T-helper 1 cell (primary cell): ENCODE measurements at regions not wholly inside any gene's neighbourhood (a gene's known extent, or its start where the extent isn't known, plus 50 kb on each side); places are given as distances from the start of the nearest gene placed in this dataset.

ENCODE experiments used
- DNase-seq, 5 donors: peaks; one replicate each; pipeline ENCODE4 v3.0.0-alpha.2; 2012 to 2020

- DNase-seq = no peak
These were observed 220.3 kb upstream of the RTL1 start for GRCh38 chr14:101123618-101124510.

DNA sequence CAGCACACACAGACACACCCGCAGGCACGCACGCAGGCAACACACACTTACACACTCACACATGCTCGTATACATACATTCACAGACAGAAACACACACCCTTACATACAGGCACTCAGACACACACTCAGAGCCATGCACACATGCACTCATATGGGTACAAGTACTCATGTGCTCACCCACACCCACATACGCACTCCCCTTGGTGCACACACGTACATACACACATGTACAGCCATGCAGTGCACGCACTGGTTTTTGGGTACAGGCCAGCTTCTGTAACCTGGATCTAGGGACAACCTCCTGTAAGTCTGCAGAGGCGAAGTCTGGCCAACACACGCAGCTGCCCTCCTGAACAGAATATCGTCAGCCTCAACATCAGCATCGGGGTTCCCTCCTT is 221.3 kb upstream of the RTL1 start:
- DNase-seq = no peak

GRCh38 chr14:101125313-101125712 is 221.8 kb upstream of the RTL1 start:
- no peak for DNase-seq

GRCh38 chr14:101125719-101126651 is 222.5 kb upstream of the RTL1 start:
- peak in 1 of 5 donors; percentile 6 for DNase-seq

DNA sequence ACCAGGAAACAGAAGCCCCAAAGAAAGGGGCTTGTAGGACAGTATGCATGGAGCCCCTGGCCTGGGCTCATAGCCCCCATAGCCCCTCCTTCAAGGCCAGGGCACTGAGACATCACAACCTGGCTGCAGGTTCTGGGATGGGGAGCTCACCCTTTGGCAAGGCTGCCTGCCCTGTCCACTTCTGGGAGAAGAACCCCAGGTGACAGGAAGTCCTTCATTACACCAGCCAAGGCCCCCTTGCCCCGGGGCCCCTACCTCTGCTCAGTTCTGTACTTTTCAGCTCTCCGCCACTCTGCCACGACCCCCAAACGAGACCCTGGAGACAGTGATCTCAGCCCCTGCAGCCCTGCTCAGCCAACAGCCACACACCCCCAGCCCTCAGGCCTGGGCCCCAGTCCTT is 223.2 kb upstream of the RTL1 start:
- no peak for DNase-seq

DNA sequence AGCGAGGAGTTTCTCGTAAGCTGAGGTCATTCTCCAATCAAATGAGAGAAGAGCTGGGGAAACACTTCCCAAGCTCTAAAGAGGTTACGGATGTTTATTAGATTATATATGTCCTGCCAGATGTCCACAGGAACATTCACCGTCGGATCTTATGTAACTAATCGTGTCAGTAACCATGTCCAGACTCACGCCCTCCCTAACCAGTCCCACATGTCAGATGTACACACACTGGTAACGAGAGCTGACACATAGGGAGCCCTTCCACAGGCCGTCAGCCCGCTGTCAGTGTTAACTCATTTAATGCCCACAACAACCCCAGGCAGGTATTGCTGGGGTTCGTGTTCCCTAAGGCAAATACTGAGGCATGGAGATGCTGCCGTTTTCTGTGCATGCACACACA is 223.7 kb upstream of the RTL1 start:
- no peak for DNase-seq

- DNase-seq = peak in 1 of 5 donors; percentile 12
These were observed 225.2 kb upstream of the RTL1 start for GRCh38 chr14:101128478-101129321.

DNA sequence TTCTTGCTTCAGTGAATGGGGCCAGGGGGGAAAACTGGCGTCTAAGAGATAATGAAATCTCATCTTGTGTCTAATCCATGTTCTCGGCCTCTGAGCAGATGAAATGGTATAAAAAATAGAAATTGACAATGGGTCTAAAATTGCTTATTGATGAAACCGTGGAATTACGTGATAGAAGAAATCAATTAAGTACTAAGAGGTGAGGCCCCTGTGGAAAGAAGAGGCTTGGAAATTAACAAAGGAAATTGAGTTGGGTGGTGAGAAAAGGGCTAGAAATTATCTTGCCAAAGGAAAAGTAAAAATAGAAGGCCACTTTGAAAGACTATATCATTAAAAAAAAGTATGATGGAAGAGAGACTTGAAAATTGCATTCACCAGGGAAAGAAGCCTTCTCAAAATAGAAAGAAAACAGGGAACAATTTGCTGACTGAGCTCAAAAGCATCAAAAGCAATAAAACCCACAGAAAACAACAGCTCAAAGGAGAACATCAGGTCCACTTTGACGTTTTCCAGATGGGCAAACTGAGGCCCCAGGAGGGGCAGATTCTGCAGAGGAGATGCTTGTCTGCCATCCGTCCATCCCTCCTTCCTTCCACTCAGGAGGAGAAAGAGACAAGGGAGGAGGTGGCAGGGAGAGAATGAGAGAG is 226.1 kb upstream of the RTL1 start:
- DNase-seq = no peak

DNA sequence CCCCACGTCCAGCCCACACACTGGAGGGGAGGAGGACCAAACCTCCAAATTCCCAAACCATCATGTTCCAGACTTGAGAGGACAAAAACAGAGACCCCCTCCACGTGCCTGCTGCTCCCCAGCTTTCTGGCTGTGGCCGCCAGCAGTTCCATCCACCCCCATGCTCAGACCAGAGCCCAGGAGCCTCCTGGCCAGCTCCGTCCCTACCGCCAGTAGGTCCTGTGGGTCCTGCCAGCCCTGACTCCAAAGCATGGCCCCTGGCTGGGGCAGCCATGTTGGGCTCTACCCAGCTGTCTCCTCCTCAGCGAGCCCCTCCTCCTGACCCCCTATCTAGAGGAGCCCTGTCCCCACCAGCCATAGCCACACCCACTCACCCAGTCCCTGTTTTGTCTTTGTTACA is 227.3 kb upstream of the RTL1 start:
- peak in 1 of 5 donors; percentile 8 for DNase-seq

DNA sequence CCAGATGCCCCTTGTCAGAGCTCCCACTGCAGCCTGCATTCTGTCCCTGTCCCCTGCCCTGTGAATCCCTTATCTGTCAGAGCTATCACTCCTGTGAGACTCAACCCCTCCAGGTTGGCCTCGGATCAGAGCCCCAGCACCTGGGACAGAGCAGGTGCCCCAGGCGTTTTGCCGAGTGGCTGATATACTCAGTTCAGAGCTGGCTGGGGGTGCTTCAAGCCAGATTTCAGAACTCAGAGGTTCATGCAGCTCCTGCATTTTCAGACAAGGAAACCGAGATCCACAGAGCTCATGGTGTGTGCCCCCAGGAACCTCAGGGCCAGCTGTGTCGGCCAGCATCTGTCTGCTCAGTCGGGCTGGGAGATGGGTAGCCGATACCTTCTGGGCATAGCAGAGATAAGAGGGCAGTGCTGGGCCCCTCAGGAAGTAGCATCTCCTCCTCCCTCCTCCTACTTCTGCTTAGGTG is 228.0 kb upstream of the RTL1 start:
- no peak for DNase-seq

DNA sequence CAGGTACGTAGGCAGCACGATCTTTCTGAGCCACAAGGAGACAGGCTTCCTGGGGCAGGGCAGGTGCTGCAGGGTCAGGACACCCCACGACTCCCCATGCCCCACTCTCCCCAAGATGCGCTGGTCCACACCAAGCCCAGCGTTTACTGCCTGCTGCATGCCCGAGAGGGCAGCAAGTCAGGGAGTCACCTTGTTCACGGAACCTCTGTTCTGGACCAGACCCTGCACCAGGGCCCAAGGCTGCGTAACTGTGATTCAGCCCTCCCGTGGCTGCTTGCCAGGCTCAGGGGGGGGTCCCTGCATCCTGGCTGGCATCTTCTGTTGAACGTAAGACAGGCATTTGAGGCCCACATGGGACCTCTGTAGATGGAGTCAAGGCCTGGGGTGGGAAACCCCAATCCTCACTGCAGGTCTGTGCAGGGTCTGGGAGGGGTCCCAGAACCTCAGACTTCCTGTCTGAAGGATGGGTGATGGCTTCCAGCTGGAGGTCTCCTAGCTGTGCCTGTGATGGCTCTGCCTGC is 228.6 kb upstream of the RTL1 start:
- DNase-seq = no peak

DNA sequence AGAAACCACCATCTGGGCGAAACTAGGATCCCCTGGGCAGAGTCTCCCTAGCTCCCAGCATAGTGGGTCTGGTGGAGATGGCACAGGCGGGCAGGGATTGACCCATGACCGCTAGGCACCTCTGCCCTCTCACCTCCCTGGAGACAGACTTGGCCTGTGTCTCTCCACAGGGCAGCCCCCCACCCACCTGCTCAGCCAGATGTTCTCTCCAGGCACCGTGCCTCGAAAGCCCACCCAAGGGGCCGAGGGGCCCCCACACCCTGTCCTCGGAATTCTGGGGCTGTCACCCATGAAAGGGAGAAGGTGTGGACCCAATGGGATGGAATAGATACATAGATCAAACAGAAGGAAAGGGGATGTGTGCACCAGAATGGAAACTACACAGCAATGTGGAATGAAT is 229.1 kb upstream of the RTL1 start:
- peak in 1 of 5 donors; percentile 6 for DNase-seq

DNA sequence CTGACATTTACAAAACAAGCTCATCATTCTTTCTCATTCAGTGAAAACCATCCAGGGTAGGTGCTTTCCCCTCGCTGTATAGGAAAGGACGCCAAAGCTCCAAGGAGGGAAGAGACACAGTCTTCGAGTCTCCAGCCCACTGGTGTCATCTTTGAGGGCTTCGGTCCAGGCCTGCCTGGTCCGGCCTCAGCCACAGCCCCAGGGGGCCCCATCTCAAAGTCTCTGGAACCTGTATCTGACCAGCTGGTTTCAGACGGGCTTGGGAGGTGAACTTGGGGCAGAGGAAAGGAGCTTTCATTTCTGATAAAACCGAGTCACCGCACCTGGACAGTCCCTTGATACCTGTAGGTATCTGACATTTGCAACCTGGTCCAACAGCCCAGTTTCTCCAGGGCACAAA is 229.5 kb upstream of the RTL1 start:
- no peak for DNase-seq

- DNase-seq = no peak
These were observed 230.7 kb upstream of the RTL1 start for GRCh38 chr14:101134161-101134631.

- DNase-seq = no peak
These were observed 231.4 kb upstream of the RTL1 start for GRCh38 chr14:101134851-101135433.

DNA sequence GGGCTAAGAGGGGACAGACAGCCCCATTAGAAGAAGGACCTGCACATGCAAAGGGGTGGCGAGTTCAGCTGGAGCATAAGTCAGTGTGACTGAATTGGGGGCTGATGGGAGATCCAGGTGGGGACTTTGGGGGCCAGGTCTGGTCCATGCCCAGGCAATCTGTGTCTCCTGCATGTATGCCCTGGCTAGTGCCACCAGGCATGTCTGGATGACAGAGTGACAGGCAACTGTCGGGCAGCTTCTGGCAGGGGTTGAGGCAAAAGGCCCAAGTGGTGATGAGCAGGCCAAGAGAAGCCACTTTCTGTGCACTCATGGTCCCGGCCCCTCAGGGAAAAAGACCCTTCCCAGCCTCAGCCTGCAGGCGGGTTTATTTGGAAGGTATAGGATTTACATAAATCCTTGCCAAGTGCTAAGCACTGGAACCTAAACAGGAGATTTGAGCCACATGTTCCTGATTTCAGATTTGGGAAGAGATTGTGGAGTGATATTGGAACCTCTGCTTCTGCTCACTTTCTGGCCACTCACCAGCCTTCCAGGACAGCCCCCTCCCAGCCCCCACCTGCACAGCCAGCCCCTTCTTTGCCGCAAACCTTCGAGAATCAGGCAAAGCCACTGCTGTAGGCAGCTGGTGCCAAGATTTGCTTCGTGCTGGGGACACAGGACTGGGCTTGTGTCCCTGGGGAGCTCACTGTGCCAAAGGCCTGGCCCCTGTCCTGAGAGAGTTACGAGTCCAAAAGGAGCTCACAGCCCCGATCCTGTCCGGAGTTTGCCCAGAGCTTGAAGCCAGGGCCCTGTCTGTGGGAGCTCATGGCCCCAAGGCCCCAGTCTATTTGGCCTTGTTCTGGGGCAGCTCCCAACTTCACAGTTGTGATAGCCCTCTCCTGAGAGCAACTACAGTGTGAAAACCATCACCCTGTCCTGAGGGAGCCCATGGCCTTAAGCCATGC is 232.5 kb upstream of the RTL1 start:
- DNase-seq = peak in 1 of 5 donors; percentile 6

GRCh38 chr14:101137234-101137633 is 233.7 kb upstream of the RTL1 start:
- DNase-seq = no peak

DNA sequence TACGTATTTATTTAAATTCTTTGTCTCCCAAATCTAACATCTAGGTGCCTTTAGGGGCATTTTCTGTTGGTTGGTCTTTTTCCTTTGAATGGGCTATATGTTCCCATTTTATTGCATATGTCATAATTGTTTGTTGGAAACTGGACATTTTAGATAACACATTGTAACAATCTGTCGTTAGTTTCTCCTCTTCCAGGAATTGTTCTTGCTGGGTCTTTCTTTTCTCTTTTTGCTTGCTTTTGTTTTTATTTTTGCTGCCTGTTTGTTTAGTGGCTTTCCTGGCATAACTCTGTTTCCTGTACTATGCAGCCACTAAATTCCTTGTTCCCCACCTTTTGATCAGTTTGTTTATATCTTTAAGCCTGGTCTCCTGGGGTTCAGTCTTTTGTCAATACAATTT is 244.3 kb upstream of the RTL1 start:
- no peak for DNase-seq

GRCh38 chr14:101150039-101150610 is 246.6 kb upstream of the RTL1 start:
- no peak for DNase-seq
